MCF 10A (cell line): ENCODE measurements at regions not wholly inside any gene's neighbourhood (a gene's known extent, or its start where the extent isn't known, plus 50 kb on each side); places are given as distances from the start of the nearest gene placed in this dataset.

Experiments used
- BruUV-seq: library from RNA; stranded (reverse); fragments of 400-500 nt; replicated peaks from 2 replicates; lab custom pipeline; 2021; lab: Mats Ljungman, UMichigan
- CTCF ChIA-PET: fragments of 300-600 bp; sonication (Branson Sonifier 250); formaldehyde crosslinking; extraction: SDS; loops from one replicate; lab custom pipeline; 2021; ENCODE audit warnings: antibody characterized with exemption, inconsistent platforms; lab: Yijun Ruan, JAX
- POLR2A ChIA-PET: fragments of 300-600, 350-650 bp; sonication (Branson Sonifier 250); formaldehyde crosslinking; extraction: SDS; loops from one replicate; lab custom pipeline; 2020; ENCODE audit warnings: antibody characterized with exemption, inconsistent platforms; lab: Yijun Ruan, JAX
- DNase-seq: peaks from one replicate; pipeline ENCODE4 v3.0.0-alpha.2; 2018; ENCODE audit not compliant: unreplicated experiment
- H3K27ac Mint-ChIP-seq: one replicate; pipeline ENCODE4 v1.8.0; 2022; ENCODE audit warnings: mild to moderate bottlenecking, low read depth, mixed read lengths; ENCODE audit not compliant: unreplicated experiment
- H3K27me3 Mint-ChIP-seq: one replicate; pipeline ENCODE4 v1.8.0; 2022; ENCODE audit warnings: mixed read lengths; ENCODE audit not compliant: insufficient read depth, unreplicated experiment
- H3K36me3 Mint-ChIP-seq: one replicate; pipeline ENCODE4 v1.8.0; 2022; ENCODE audit warnings: mild to moderate bottlenecking, moderate library complexity, mixed read lengths; ENCODE audit not compliant: insufficient read depth, unreplicated experiment
- H3K4me1 Mint-ChIP-seq: one replicate; pipeline ENCODE4 v1.8.0; 2022; ENCODE audit warnings: mixed read lengths; ENCODE audit not compliant: insufficient read depth, unreplicated experiment
- H3K4me3 Mint-ChIP-seq: one replicate; pipeline ENCODE4 v1.8.0; 2022; ENCODE audit warnings: mild to moderate bottlenecking, moderate library complexity, mixed read lengths; ENCODE audit not compliant: unreplicated experiment
- H3K9me3 Mint-ChIP-seq: one replicate; pipeline ENCODE4 v1.8.0; 2022; ENCODE audit warnings: mixed read lengths; ENCODE audit not compliant: unreplicated experiment
- CTCF ChIP-seq: fragments of 200-600 bp; IDR thresholded peaks from one replicate; pipeline ENCODE4 v1.8.0; 2022; ENCODE audit warnings: antibody characterized with exemption, mild to moderate bottlenecking; ENCODE audit not compliant: unreplicated experiment
- intact Hi-C: fragments of 100-400 bp; cut with micrococcal nuclease; formaldehyde crosslinking; loops from 2 replicates; pipeline ENCODE4 v1.14.1; 2022

DNA sequence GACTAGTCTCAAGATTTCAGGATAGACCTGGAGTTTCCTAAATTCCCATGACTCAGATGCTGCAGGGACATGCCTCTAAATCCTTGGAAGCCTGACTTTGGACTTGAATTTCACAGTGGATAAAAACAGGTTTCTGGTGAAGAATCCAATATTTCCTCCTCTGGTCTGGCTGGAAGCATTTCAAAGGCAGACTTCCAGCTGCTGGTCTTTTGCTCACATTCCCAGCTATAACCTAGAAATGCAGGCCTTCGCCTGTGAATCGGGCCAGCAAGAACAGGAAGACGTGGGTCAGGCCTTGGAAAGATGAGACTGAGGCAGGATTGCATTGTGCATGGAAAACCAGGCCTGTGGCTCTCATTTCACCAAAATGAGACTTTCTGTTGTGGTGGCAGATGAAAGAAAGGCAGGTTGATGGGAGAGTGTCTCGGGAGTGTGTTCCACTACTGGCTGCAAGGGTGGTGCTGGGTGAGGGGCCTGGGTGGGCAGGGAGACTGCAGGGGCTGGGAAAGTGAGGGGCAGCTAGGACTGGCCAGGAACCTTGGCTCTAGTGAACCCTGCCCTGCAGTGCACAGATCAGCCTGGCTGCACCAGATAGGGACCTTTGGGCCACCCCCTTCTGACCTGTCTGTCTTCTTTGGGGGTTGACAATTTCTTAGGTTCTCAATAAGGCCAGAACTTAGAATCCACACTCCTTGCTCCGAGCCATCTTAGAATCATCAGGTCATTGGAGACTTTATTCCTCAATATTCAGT, 488.8 kb upstream of the MKI67 start:
- intact Hi-C loops = no loop called here
- H3K4me1 Mint-ChIP-seq = no peaks in the 10 kb centered on the region
- DNase-seq = no peak
- TF ChIP-seq CTCF = no peak
- H3K36me3 Mint-ChIP-seq = no peaks in the 10 kb centered on the region
- H3K4me3 Mint-ChIP-seq = no peak overlapping the region
- no peak overlapping the region for H3K27ac Mint-ChIP-seq
- H3K9me3 Mint-ChIP-seq = no peaks in the 10 kb centered on the region
- no TSS peak for BruUV-seq
- CTCF ChIA-PET = interaction anchor here (1.0 kb wide), 1 partner anchor 1470 kb away, joined by 5 read pairs; no protein-coding TSS in a partner anchor
- no peaks in the 10 kb centered on the region for H3K27me3 Mint-ChIP-seq
- POLR2A ChIA-PET = no interaction called here

GRCh38 chr10:128617532-128617931, 491.3 kb upstream of the MKI67 start:
- intact Hi-C loops = no loop called here
- POLR2A ChIA-PET = no interaction called here
- Mint-ChIP-seq H3K9me3 (no peaks in the 10 kb centered on the region), H3K36me3 (no peaks in the 10 kb centered on the region), H3K4me1 (no peaks in the 10 kb centered on the region), H3K27ac (no peak overlapping the region), H3K4me3 (no peak overlapping the region), H3K27me3 (no peaks in the 10 kb centered on the region)
- no peak for DNase-seq
- TF ChIP-seq CTCF = no peak
- no TSS peak for BruUV-seq
- CTCF ChIA-PET = no interaction called here

GRCh38 chr10:128622706-128623105, 496.5 kb upstream of the MKI67 start:
- POLR2A ChIA-PET = interaction anchor here (0.9 kb wide), 1 partner anchor 28 kb away, joined by 3 read pairs; no protein-coding TSS in a partner anchor
- CTCF ChIA-PET = interaction anchor here (0.8 kb wide), 1 partner anchor 20 kb away, joined by 3 read pairs; no protein-coding TSS in a partner anchor
- DNase-seq = no peak
- Mint-ChIP-seq H3K36me3 (peaks cover 6% of the 10 kb centered on the region), H3K9me3 (no peaks in the 10 kb centered on the region), H3K27ac (no peak overlapping the region), H3K27me3 (no peaks in the 10 kb centered on the region), H3K4me1 (peaks cover 23% of the 10 kb centered on the region), H3K4me3 (no peak overlapping the region)
- BruUV-seq = no TSS peak
- intact Hi-C loops = no loop called here
- TF ChIP-seq CTCF = no peak

DNA sequence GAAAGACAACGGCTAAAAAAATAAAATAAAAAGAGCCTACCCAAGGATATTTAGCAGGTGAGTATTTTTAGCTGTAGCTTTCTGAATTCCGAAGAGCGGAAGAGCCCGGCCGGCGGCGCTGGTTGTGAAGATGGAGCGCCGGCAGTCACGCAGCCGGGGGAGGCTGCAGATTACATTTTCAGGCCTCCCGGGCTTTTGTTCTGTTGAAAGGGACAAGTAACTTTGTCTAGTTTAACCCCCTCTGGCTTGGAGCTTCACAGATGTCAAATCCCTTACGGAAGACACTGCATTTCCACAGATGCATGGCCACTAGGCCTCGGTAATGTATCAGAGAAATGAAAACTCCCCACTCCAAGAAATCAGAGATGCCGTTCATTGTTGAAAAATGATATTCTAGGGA, 497.6 kb upstream of the MKI67 start:
- no peaks in the 10 kb centered on the region for H3K9me3 Mint-ChIP-seq
- no peak for TF ChIP-seq CTCF
- H3K4me3 Mint-ChIP-seq = no peak overlapping the region
- no peaks in the 10 kb centered on the region for H3K27me3 Mint-ChIP-seq
- DNase-seq = no peak
- ChIA-PET CTCF (interaction anchor here (0.7 kb wide), 1 partner anchor 430 kb away, joined by 5 read pairs; no protein-coding TSS in a partner anchor), POLR2A (interaction anchor here (0.6 to 0.9 kb wide), 4 partner anchors 21 to 1745 kb away, joined by 3 to 4 read pairs (median 3); no protein-coding TSS in a partner anchor)
- intact Hi-C loops = no loop called here
- H3K4me1 Mint-ChIP-seq = peaks cover 26% of the 10 kb centered on the region
- BruUV-seq = no TSS peak
- no peak overlapping the region for H3K27ac Mint-ChIP-seq
- H3K36me3 Mint-ChIP-seq = peaks cover 6% of the 10 kb centered on the region
